T-helper 22 cell (primary cell): ENCODE measurements at regions not wholly inside any gene's neighbourhood (a gene's known extent, or its start where the extent isn't known, plus 50 kb on each side); places are given as distances from the start of the nearest gene placed in this dataset.
"Not testable (repeated sequence)": the region's sequence is repeated elsewhere in the genome, so short reads cannot be mapped to it uniquely, and the experiment has no call there.

Source experiments
- DNase-seq: peaks from one replicate; pipeline ENCODE4 v3.0.0-alpha.2; 2020; ENCODE audit warnings: low read depth

DNA sequence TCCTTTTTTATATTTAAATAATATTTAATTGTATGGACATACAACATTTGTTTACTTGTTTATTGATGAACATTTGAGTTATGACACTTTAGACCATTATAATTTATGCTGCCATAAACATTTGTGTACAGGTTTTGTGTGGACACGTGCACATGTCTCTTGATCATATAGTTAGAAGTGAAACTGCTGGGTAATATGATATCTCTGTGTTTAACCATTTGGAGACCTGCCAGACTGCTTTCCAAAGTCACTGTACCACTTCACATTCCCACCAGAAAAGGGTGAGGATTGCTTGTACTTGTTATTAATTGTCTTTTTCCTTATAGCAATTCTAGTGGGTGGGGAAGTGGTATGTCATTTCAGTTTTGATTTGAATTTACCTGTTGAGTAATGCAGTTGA is 145.6 kb upstream of the KLHL1 start:
- DNase-seq = no peak

GRCh38 chr13:70253411-70253810 is 145.2 kb upstream of the KLHL1 start:
- no peak for DNase-seq

GRCh38 chr13:70249332-70250064 is 141.2 kb upstream of the KLHL1 start:
- no peak for DNase-seq

DNA sequence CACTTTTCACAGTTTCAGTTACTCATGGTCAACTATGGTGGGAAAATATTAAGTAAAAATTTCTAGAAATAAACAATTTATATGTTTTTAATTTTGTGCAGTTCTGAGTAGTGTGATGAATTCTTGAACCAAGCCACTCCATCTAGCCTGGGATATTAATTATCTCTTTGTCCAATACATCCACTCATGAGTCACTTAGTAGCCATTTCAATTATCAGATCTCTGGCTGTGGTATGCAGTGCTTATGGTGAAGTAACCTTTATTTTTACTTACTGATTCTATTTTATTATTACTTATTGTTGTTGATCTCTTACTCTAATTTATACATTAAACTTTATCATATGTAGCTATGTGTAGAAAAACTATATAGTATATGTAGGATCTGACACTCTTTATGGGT is 128.9 kb upstream of the KLHL1 start:
- DNase-seq = no peak

- no peak for DNase-seq
Measured at GRCh38 chr13:70235565-70235964, 127.3 kb upstream of the KLHL1 start.

DNA sequence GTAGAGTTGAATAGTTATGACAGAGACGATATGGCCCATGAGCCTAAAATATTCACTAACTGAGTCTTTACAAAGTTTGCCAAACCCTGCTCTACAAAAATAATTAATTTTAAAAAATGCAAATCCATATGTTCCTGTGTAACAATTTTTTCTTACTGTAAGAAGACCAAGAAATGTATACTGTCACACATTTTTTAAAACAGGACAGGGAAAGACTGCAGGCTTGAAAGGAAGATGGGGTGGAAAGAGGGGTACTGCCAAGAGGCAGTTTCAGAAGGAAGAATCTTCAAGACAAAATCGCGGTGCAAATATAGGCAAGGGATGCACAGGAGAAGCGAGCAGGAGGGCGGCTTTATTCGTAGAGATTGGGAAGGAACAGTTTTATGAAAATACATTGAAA is 115.7 kb upstream of the KLHL1 start:
- DNase-seq = no peak

DNA sequence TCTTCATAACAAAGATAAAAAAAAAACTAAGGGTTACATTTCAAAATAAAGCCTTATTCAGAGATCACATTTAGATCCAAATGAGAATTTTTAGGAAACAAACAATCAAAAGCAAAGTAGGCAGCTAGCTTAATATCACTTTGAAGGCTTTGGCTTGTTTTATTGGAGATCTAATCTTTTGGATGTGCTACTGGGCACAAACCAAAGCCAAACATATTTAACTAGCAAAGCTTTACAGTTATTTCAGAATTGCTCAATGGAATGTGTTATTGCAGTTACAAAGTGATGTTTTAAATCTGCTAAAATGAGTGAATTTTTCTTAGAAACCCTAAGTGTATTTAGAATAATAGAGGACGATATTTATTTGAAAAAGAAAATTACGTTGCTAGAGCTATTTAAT is 114.7 kb upstream of the KLHL1 start:
- DNase-seq = no peak

GRCh38 chr13:70218618-70219017 is 110.4 kb upstream of the KLHL1 start:
- no peak for DNase-seq

DNA sequence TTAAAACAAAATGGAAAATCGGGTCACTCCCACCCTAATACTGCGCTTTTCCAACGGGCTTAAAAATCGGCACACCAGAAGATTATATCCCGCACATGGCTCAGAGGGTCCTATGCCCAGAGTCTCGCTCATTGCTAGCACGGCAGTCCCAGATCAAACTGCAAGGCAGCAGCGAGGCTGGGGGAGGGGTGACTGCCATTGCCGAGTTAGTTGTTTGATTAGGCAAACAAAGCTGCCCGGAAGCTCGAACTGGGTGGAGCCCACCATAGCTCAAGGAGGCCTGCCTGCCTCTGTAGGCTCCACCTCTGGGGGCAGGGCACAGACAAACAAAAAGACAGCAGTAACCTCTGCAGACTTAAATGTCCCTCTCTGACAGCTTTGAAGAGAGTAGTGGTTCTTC is 100.7 kb upstream of the KLHL1 start:
- DNase-seq = not testable (repeated sequence)

- DNase-seq = no peak
Measured at GRCh38 chr13:70206671-70207070, 98.4 kb upstream of the KLHL1 start.

- DNase-seq = no peak
Measured at GRCh38 chr13:70203661-70204229, 95.5 kb upstream of the KLHL1 start.

DNA sequence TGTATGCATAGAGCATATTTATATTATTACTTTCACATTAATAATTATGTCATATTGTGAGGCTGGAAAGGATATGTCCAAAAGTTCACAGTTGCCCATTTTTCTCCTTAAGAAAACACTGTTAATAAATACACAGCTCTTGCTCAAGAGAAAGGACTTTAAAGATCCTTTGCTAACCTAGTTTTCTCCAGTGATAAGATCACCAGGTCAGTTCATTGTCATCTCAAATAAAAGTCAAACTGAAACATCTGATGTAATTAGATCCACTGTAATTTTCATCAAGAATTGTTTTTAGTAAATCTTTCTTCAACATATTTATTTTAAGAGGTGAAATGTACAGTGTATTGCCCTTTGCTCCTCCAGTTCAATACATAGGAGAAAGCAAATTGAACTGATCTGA is 82.8 kb upstream of the KLHL1 start:
- no peak for DNase-seq

DNA sequence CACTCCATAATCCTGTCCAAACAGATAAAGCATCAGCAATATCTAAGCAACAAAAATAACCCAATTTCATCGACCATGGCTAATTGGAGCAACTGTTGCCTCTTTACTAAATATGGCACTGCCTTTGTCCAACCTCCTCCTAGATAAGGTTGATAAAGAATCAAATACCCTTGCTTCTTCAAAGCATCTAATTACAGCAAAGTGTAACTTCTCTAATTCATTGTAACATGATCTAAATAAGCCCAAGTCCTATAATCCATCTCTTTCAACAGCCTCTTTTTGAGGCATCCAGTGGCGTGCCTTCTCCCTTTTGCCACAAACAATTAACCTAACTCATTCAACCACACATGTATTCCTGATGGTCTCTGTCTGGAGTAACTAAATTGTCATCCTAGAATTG is 81.7 kb upstream of the KLHL1 start:
- DNase-seq = no peak

- DNase-seq = no peak
Measured at GRCh38 chr13:70188567-70188966, 80.3 kb upstream of the KLHL1 start.

- DNase-seq = no peak
Measured at GRCh38 chr13:70183041-70183440, 74.8 kb upstream of the KLHL1 start.
